HS-27A (cell line): ENCODE measurements at regions not wholly inside any gene's neighbourhood (a gene's known extent, or its start where the extent isn't known, plus 50 kb on each side); places are given as distances from the start of the nearest gene placed in this dataset.
"Not testable (repeated sequence)": the region's sequence is repeated elsewhere in the genome, so short reads cannot be mapped to it uniquely, and the experiment has no call there.

Source experiments
- DNase-seq: peaks from one replicate; pipeline ENCODE4 v3.0.0-alpha.2; 2012; ENCODE audit warnings: low read depth, missing footprints

- DNase-seq = not testable (repeated sequence)
Observed at GRCh38 chr9:95391271-95391670, 73.8 kb upstream of the FANCC start.

GRCh38 chr9:95389373-95389772 lies 71.9 kb upstream of the FANCC start:
- DNase-seq = no peak

GRCh38 chr9:95386843-95387242 lies 69.3 kb upstream of the FANCC start:
- DNase-seq = no peak

GRCh38 chr9:95385521-95385920 lies 68.0 kb upstream of the FANCC start:
- DNase-seq = no peak

GRCh38 chr9:95383845-95384244 lies 66.3 kb upstream of the FANCC start:
- DNase-seq = no peak

- peak; percentile 90 for DNase-seq
Observed at GRCh38 chr9:95383185-95383676, 65.7 kb upstream of the FANCC start.

- no peak for DNase-seq
Observed at GRCh38 chr9:95382433-95382832, 64.9 kb upstream of the FANCC start.

- peak; percentile 42 for DNase-seq
Observed at GRCh38 chr9:95381221-95381620, 63.7 kb upstream of the FANCC start.

GRCh38 chr9:95379630-95380029 lies 62.1 kb upstream of the FANCC start:
- DNase-seq = no peak

GRCh38 chr9:95373782-95374487 lies 56.4 kb upstream of the FANCC start:
- no peak for DNase-seq

GRCh38 chr9:95373069-95373681 lies 55.7 kb upstream of the FANCC start:
- DNase-seq = no peak

GRCh38 chr9:95370064-95370463 lies 52.6 kb upstream of the FANCC start:
- no peak for DNase-seq

GRCh38 chr9:95368377-95369160 lies 51.1 kb upstream of the FANCC start:
- DNase-seq = no peak
